CD14-positive monocyte (primary cell): ENCODE measurements at regions not wholly inside any gene's neighbourhood (a gene's known extent, or its start where the extent isn't known, plus 50 kb on each side); places are given as distances from the start of the nearest gene placed in this dataset.

Source experiments
- DNase-seq, 3 donors: peaks; one replicate each; pipeline ENCODE4 v3.0.0-alpha.2; 2011 to 2022
- H2AFZ ChIP-seq: 2 replicates; pipeline ENCODE4 v1.6.0; 2012; ENCODE audit warnings: mild to moderate bottlenecking, low read depth, low read length, inconsistent platforms; ENCODE audit not compliant: insufficient read depth, poor library complexity, severe bottlenecking
- H3K27ac ChIP-seq, 2 donors: 1 replicate in 1 of 2; 2 replicates in 1 of 2; pipeline ENCODE4 v1.5.1; 2012 to 2013; ENCODE audit warnings: low read length in 2 of 2, control low read depth in 1 of 2, inconsistent platforms in 1 of 2, low read depth in 1 of 2, mild to moderate bottlenecking in 1 of 2
- H3K27me3 ChIP-seq, 2 donors: one replicate each; pipeline versions ENCODE4 v1.6.0 to v1.6.1; 2011 to 2013; ENCODE audit warnings: low read length in 2 of 2; ENCODE audit not compliant: control insufficient read depth in 2 of 2, insufficient read depth in 2 of 2
- H3K36me3 ChIP-seq, 2 donors: replicated peaks in 1 of 2; 1 replicate in 1 of 2; 2 replicates in 1 of 2; pipeline versions ENCODE4 v1.5.1 to v1.6.1; 2012 to 2013; ENCODE audit warnings: low read length in 2 of 2, control low read depth in 1 of 2, inconsistent platforms in 1 of 2, mild to moderate bottlenecking in 1 of 2; ENCODE audit not compliant: insufficient read depth in 2 of 2, control insufficient read depth in 1 of 2
- H3K4me1 ChIP-seq, 2 donors: 1 replicate in 1 of 2; 2 replicates in 1 of 2; pipeline versions ENCODE4 v1.5.1 to v1.6.1; 2012 to 2013; ENCODE audit warnings: low read length in 2 of 2, control low read depth in 1 of 2, inconsistent platforms in 1 of 2, mild to moderate bottlenecking in 1 of 2, moderate library complexity in 1 of 2; ENCODE audit not compliant: insufficient read depth in 2 of 2, control insufficient read depth in 1 of 2
- H3K4me2 ChIP-seq: replicated peaks from 2 replicates; pipeline ENCODE3; 2012; ENCODE audit warnings: low read length, moderate library complexity, mild to moderate bottlenecking; ENCODE audit not compliant: poor library complexity, severe bottlenecking; ENCODE audit errors: extremely low read depth
- H3K4me3 ChIP-seq, 3 experiments: fragments of 200-600 bp in 1 of 3; sonication (generic) in 1 of 3; replicated peaks in 1 of 3; 1 replicate in 2 of 3; 2 replicates in 1 of 3; pipeline ENCODE4 v1.5.1; 2011 to 2013; ENCODE audit warnings: low read length in 3 of 3, mild to moderate bottlenecking in 3 of 3, control low read depth in 2 of 3, low read depth in 2 of 3, inconsistent platforms in 1 of 3, moderate library complexity in 1 of 3
- H3K79me2 ChIP-seq: 2 replicates; pipeline ENCODE4 v1.6.0; 2012; ENCODE audit warnings: mild to moderate bottlenecking, control low read depth, inconsistent platforms, low read length, moderate library complexity; ENCODE audit not compliant: insufficient read depth
- H3K9ac ChIP-seq: 2 replicates; pipeline ENCODE4 v1.6.0; 2017; ENCODE audit warnings: low read length, mild to moderate bottlenecking; ENCODE audit not compliant: insufficient read depth, poor library complexity, severe bottlenecking
- H3K9me3 ChIP-seq, 2 donors: replicated peaks in 1 of 2; 1 replicate in 1 of 2; 2 replicates in 1 of 2; pipeline versions ENCODE4 v1.5.1 to v1.6.1; 2012 to 2013; ENCODE audit warnings: low read length in 2 of 2, control low read depth in 1 of 2; ENCODE audit not compliant: control insufficient read depth in 1 of 2, insufficient read depth in 1 of 2
- H4K20me1 ChIP-seq: 2 replicates; pipeline ENCODE4 v1.6.0; 2012; ENCODE audit warnings: mild to moderate bottlenecking, low read length, control low read depth, moderate library complexity; ENCODE audit not compliant: insufficient read depth
- H3K27ac Mint-ChIP-seq, 7 donors: one replicate each; pipeline ENCODE4 v1.8.0; 2020; ENCODE audit warnings: mild to moderate bottlenecking in 7 of 7, mixed read lengths in 7 of 7, moderate library complexity in 6 of 7, inconsistent platforms in 2 of 7
- H3K27me3 Mint-ChIP-seq, 3 donors: one replicate each; pipeline ENCODE4 v1.8.0; 2021 to 2022; ENCODE audit warnings: low read depth in 3 of 3, mild to moderate bottlenecking in 3 of 3, mixed read lengths in 3 of 3, moderate library complexity in 3 of 3, inconsistent platforms in 1 of 3
- H3K36me3 Mint-ChIP-seq, 2 donors: one replicate each; pipeline ENCODE4 v1.8.0; 2020; ENCODE audit warnings: mixed read lengths in 2 of 2, inconsistent platforms in 1 of 2, mild to moderate bottlenecking in 1 of 2
- H3K4me1 Mint-ChIP-seq: one replicate; pipeline ENCODE4 v1.8.0; 2020; ENCODE audit warnings: mild to moderate bottlenecking, mixed read lengths
- H3K4me3 Mint-ChIP-seq, 2 donors: one replicate each; pipeline ENCODE4 v1.8.0; 2020; ENCODE audit warnings: mild to moderate bottlenecking in 2 of 2, mixed read lengths in 2 of 2, moderate library complexity in 1 of 2
- H3K9me3 Mint-ChIP-seq, 7 donors: one replicate each; pipeline ENCODE4 v1.8.0; 2020 to 2022; ENCODE audit warnings: mixed read lengths in 7 of 7, mild to moderate bottlenecking in 6 of 7, moderate library complexity in 6 of 7, inconsistent platforms in 2 of 7
- CTCF ChIP-seq: fragments of 200-600 bp; IDR thresholded peaks from one replicate; pipeline ENCODE4 v1.8.0; 2022; ENCODE audit warnings: antibody characterized with exemption, mild to moderate bottlenecking
- WGBS: methylation state at CpG from one replicate; pipeline ENCODE4 v1.1.5; 2013; ENCODE audit warnings: missing lambda C conversion rate; ENCODE audit not compliant: insufficient coverage; 5-methylcytosine and 5-hydroxymethylcytosine counted together
- intact Hi-C, 2 donors: fragments of 100-400 bp; cut with micrococcal nuclease; formaldehyde crosslinking; loops; one replicate each; pipeline versions ENCODE4 v1.15.0 to v1.15.1; 2023

GRCh38 chr10:1852841-1853240, 115.5 kb upstream of the ADARB2 start:
- H3K27me3 ChIP-seq: no peaks in the 10 kb centered on the region
- Mint-ChIP-seq H3K27ac (no peak overlapping the region), H3K4me3 (no peak overlapping the region), H3K27me3 (peaks cover 0 to 2% (median 0%) of the 10 kb centered on the region in 3 donors), H3K4me1 (no peaks in the 10 kb centered on the region), H3K9me3 (peaks cover 0 to 11% (median 7%) of the 10 kb centered on the region in 7 donors), H3K36me3 (no peaks in the 10 kb centered on the region)
- H2AFZ ChIP-seq: no peak overlapping the region
- H3K9me3 ChIP-seq: peaks cover 0 to 17% of the 10 kb centered on the region in 2 donors
- H3K79me2 ChIP-seq: no peaks in the 10 kb centered on the region
- H3K4me3 ChIP-seq: no peak overlapping the region
- no peak overlapping the region for H3K9ac ChIP-seq
- H3K36me3 ChIP-seq: no peaks in the 10 kb centered on the region
- DNase-seq: no peak
- no peak overlapping the region for H3K27ac ChIP-seq
- no peak overlapping the region for H3K4me2 ChIP-seq
- H4K20me1 ChIP-seq: no peaks in the 10 kb centered on the region
- intact Hi-C loops: no loop called here
- 83% methylated on average over 1 of the region's 6 CpGs for WGBS
- TF ChIP-seq CTCF: no peak
- no peaks in the 10 kb centered on the region for H3K4me1 ChIP-seq

GRCh38 chr10:1851762-1852161, 114.4 kb upstream of the ADARB2 start:
- H3K36me3 Mint-ChIP-seq: no peaks in the 10 kb centered on the region
- H3K4me2 ChIP-seq: no peak overlapping the region
- no peak overlapping the region for H3K9ac ChIP-seq
- no peaks in the 10 kb centered on the region for H3K4me1 ChIP-seq
- no peak overlapping the region for H3K27ac Mint-ChIP-seq
- no peaks in the 10 kb centered on the region for H3K4me1 Mint-ChIP-seq
- peaks cover 0 to 2% (median 0%) of the 10 kb centered on the region in 3 donors for H3K27me3 Mint-ChIP-seq
- no peaks in the 10 kb centered on the region for H3K79me2 ChIP-seq
- no peak overlapping the region for H3K27ac ChIP-seq
- no peaks in the 10 kb centered on the region for H3K27me3 ChIP-seq
- no peak for DNase-seq
- intact Hi-C loops: no loop called here
- no peak overlapping the region for H3K4me3 ChIP-seq
- no peak overlapping the region for H2AFZ ChIP-seq
- no peaks in the 10 kb centered on the region for H3K36me3 ChIP-seq
- no peak overlapping the region for H3K4me3 Mint-ChIP-seq
- TF ChIP-seq CTCF: no peak
- H4K20me1 ChIP-seq: no peaks in the 10 kb centered on the region
- H3K9me3 ChIP-seq: peaks cover 10 to 28% of the 10 kb centered on the region in 2 donors
- peaks cover 0 to 12% (median 7%) of the 10 kb centered on the region in 7 donors for H3K9me3 Mint-ChIP-seq
- whole genome bisulfite sequencing: no CpG with 5 or more reads among the region's 8 CpGs
